Dendritic cell treated with granulocyte-macrophage colony-stimulating factor and Interleukin-4, amounts not matched to agents 40 ng/mL and 50 ng/mL, for 4 days (primary cell): ENCODE measurements at regions not wholly inside any gene's neighbourhood (a gene's known extent, or its start where the extent isn't known, plus 50 kb on each side); places are given as distances from the start of the nearest gene placed in this dataset.
"Not testable (repeated sequence)": the region's sequence is repeated elsewhere in the genome, so short reads cannot be mapped to it uniquely, and the experiment has no call there.

Experiments
- H3K27ac Mint-ChIP-seq: one replicate; pipeline ENCODE4 v1.8.0; 2022; ENCODE audit warnings: mild to moderate bottlenecking, mixed read lengths
- H3K27me3 Mint-ChIP-seq: one replicate; pipeline ENCODE4 v1.8.0; 2022; ENCODE audit warnings: mild to moderate bottlenecking, mixed read lengths
- H3K36me3 Mint-ChIP-seq: one replicate; pipeline ENCODE4 v1.8.0; 2022; ENCODE audit warnings: low read depth, mixed read lengths
- H3K4me1 Mint-ChIP-seq: one replicate; pipeline ENCODE4 v1.8.0; 2022; ENCODE audit warnings: low read depth, mixed read lengths
- H3K4me3 Mint-ChIP-seq: one replicate; pipeline ENCODE4 v1.8.0; 2022; ENCODE audit warnings: mild to moderate bottlenecking, moderate library complexity, mixed read lengths
- H3K9me3 Mint-ChIP-seq: one replicate; pipeline ENCODE4 v1.8.0; 2022; ENCODE audit warnings: mixed read lengths
- intact Hi-C: fragments of 100-400 bp; cut with micrococcal nuclease; formaldehyde crosslinking; loops from one replicate; pipeline ENCODE4 v1.15.0; 2022

- no peaks in the 10 kb centered on the region for H3K36me3 Mint-ChIP-seq
- no peaks in the 10 kb centered on the region for H3K9me3 Mint-ChIP-seq
- intact Hi-C loops = no loop called here
- no peak overlapping the region for H3K4me3 Mint-ChIP-seq
- no peak overlapping the region for H3K27ac Mint-ChIP-seq
- H3K4me1 Mint-ChIP-seq = peaks cover 25% of the 10 kb centered on the region
- H3K27me3 Mint-ChIP-seq = no peaks in the 10 kb centered on the region
These were observed 999.1 kb downstream of the TSN start for GRCh38 chr2:122754561-122754960.

DNA sequence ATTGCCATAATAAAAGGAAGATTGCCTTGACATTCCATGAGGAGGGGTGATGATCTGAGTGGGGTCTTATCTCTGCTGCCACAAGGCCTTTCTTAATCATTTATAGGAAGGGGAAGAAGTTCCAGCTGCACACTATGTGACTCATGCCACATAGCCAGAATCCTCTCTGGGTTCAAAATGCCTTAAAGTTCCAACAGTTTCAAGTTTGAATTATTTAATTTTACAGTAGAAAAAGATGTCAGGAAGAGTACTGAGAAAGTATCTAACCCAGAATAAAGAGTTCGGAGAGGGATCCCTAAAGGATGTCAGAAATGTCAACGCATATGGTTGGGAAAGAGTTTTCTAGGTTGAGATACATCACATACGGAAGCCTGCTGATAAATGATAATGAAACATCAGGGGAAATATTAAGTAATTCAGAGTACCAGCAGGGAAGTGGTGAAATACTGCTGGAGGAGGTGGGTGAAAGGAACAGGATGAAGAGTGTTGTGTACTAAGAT lies 999.9 kb downstream of the TSN start:
- H3K4me3 Mint-ChIP-seq = no peak overlapping the region
- no peaks in the 10 kb centered on the region for H3K27me3 Mint-ChIP-seq
- intact Hi-C loops = no loop called here
- no peaks in the 10 kb centered on the region for H3K36me3 Mint-ChIP-seq
- peaks cover 25% of the 10 kb centered on the region for H3K4me1 Mint-ChIP-seq
- no peak overlapping the region for H3K27ac Mint-ChIP-seq
- peaks cover 3% of the 10 kb centered on the region for H3K9me3 Mint-ChIP-seq

DNA sequence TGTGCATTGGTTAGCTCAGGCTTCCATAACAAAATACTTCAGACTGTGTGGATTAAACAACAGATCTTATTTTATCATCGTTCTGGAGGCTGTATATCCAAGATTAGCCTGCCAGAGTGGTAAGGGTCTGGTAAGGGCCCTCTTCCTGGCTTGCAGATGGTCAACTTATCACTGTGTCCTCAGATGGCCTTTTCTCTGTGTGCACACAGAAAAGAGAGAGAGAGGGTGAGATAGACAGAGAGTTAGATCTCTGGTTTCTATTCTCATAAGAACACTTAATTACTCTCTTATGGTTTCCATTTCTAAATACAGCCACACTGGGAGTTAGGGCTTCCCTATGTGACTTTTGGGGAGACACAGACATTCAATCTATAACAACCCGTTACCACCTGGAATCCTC lies 1003.5 kb downstream of the TSN start:
- Mint-ChIP-seq H3K27ac (no peak overlapping the region), H3K36me3 (no peaks in the 10 kb centered on the region), H3K9me3 (peaks cover 19% of the 10 kb centered on the region), H3K27me3 (no peaks in the 10 kb centered on the region), H3K4me3 (no peak overlapping the region), H3K4me1 (peaks cover 19% of the 10 kb centered on the region)
- intact Hi-C loops = no loop called here

DNA sequence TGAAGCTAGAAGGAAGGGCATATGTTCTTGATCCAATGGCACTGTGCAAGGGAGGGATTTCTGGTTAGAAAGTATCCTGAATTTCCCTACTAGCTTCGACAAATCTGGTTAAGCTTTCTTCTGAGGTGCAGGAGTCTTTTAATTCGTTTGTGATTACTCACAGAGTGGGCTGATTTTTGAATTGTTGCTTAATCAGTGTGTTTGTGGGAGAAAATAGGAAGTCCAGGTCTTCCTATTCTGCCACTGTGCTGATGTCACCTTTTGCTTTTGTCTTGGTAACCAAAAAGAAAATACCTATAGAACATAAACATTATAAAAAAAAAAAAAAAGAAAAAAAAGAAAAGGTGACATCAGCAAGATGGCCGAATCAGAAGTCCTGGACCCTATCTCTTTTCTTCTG lies 1008.6 kb downstream of the TSN start:
- Mint-ChIP-seq H3K36me3 (no peaks in the 10 kb centered on the region), H3K27me3 (no peaks in the 10 kb centered on the region), H3K27ac (no peak overlapping the region), H3K4me1 (no peaks in the 10 kb centered on the region), H3K4me3 (no peak overlapping the region), H3K9me3 (peaks cover 41% of the 10 kb centered on the region)
- intact Hi-C loops = no loop called here

DNA sequence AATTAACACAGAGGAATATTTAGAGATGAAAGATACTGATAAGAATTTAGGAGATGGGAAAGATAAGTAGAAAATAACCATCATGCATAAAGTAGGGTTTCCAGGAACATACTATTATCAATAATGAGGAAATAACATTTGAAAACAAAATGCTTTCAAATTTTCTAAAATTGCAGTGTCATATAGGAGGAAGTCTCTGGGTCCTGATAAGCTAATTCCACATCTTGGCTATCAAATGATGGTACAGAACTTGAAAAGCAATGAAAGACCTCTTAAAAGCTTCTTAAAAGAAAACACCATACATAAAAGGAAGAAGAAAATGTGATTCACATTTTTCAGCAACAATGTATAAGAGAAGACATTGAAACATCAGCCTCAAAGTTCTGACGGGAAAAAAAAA lies 1024.8 kb downstream of the TSN start:
- intact Hi-C loops = no loop called here
- Mint-ChIP-seq H3K36me3 (no peaks in the 10 kb centered on the region), H3K9me3 (peaks cover 7% of the 10 kb centered on the region), H3K27ac (no peak overlapping the region), H3K4me3 (no peak overlapping the region), H3K4me1 (no peaks in the 10 kb centered on the region), H3K27me3 (no peaks in the 10 kb centered on the region)

DNA sequence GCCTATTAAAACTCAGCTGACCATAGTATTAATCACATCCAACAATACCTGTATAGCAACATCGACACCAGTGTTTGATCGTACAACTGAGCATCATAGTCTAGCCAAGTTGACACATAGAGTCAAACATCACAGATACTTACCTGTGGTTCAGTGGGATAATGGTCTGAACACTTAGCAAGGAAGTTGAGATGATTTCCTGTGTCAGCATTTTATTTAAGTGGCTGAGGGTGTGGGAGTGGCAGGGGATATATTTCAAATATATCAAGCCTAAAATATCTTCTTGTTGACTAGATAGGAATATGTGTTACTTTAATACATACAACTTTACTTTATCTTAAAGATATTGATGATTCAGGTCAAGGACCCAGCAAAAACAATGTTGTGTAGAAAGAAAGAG lies 1038.6 kb downstream of the TSN start:
- Mint-ChIP-seq H3K27me3 (no peaks in the 10 kb centered on the region), H3K27ac (no peak overlapping the region), H3K4me3 (no peak overlapping the region), H3K4me1 (no peaks in the 10 kb centered on the region), H3K9me3 (peaks cover 9% of the 10 kb centered on the region), H3K36me3 (no peaks in the 10 kb centered on the region)
- intact Hi-C loops = no loop called here

DNA sequence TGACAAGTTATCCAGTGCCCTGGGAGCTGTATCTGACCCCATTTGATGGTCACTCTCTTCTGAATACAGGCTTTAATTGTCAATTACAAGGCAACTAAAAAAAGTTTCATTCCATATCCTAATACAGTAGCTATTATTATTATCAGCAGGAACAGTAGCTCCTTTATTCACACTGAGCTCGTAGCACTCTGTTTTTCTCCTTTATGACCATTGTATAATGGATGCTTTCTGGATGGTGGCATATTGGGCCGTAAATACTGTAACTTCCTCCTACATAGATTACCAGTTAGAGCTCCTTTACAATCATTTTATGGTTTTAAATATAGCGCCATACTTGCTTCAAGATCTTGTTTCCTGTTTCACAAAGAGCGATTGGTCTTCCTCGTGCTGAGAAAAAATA lies 1040.3 kb downstream of the TSN start:
- H3K4me1 Mint-ChIP-seq = no peaks in the 10 kb centered on the region
- H3K36me3 Mint-ChIP-seq = no peaks in the 10 kb centered on the region
- peaks cover 9% of the 10 kb centered on the region for H3K9me3 Mint-ChIP-seq
- H3K27ac Mint-ChIP-seq = no peak overlapping the region
- H3K27me3 Mint-ChIP-seq = no peaks in the 10 kb centered on the region
- no peak overlapping the region for H3K4me3 Mint-ChIP-seq
- intact Hi-C loops = no loop called here

- Mint-ChIP-seq H3K4me3 (no peak overlapping the region), H3K9me3 (peaks cover 18% of the 10 kb centered on the region), H3K4me1 (no peaks in the 10 kb centered on the region), H3K36me3 (no peaks in the 10 kb centered on the region), H3K27ac (no peak overlapping the region), H3K27me3 (no peaks in the 10 kb centered on the region)
- intact Hi-C loops = no loop called here
These were observed 1043.9 kb downstream of the TSN start for GRCh38 chr2:122799391-122799790.

- no peak overlapping the region for H3K27ac Mint-ChIP-seq
- H3K4me1 Mint-ChIP-seq = no peaks in the 10 kb centered on the region
- intact Hi-C loops = no loop called here
- H3K9me3 Mint-ChIP-seq = peaks cover 15% of the 10 kb centered on the region
- H3K27me3 Mint-ChIP-seq = no peaks in the 10 kb centered on the region
- H3K4me3 Mint-ChIP-seq = no peak overlapping the region
- H3K36me3 Mint-ChIP-seq = no peaks in the 10 kb centered on the region
These were observed 1045.3 kb downstream of the TSN start for GRCh38 chr2:122800781-122801180.

- Mint-ChIP-seq H3K27ac (no peak overlapping the region), H3K4me1 (no peaks in the 10 kb centered on the region), H3K36me3 (no peaks in the 10 kb centered on the region), H3K9me3 (peaks cover 32% of the 10 kb centered on the region), H3K27me3 (no peaks in the 10 kb centered on the region), H3K4me3 (no peak overlapping the region)
- intact Hi-C loops = no loop called here
These were observed 1049.0 kb downstream of the TSN start for GRCh38 chr2:122804494-122804893.

GRCh38 chr2:122805346-122805745 lies 1049.9 kb downstream of the TSN start:
- no peaks in the 10 kb centered on the region for H3K4me1 Mint-ChIP-seq
- H3K4me3 Mint-ChIP-seq = no peak overlapping the region
- H3K27me3 Mint-ChIP-seq = no peaks in the 10 kb centered on the region
- H3K9me3 Mint-ChIP-seq = peaks cover 35% of the 10 kb centered on the region
- no peak overlapping the region for H3K27ac Mint-ChIP-seq
- intact Hi-C loops = no loop called here
- no peaks in the 10 kb centered on the region for H3K36me3 Mint-ChIP-seq

- no peaks in the 10 kb centered on the region for H3K27me3 Mint-ChIP-seq
- no peaks in the 10 kb centered on the region for H3K4me1 Mint-ChIP-seq
- no peak overlapping the region for H3K4me3 Mint-ChIP-seq
- peaks cover 47% of the 10 kb centered on the region for H3K9me3 Mint-ChIP-seq
- intact Hi-C loops = no loop called here
- H3K27ac Mint-ChIP-seq = no peak overlapping the region
- no peaks in the 10 kb centered on the region for H3K36me3 Mint-ChIP-seq
These were observed 1053.0 kb downstream of the TSN start for GRCh38 chr2:122808286-122808969.

- peaks cover 48% of the 10 kb centered on the region for H3K9me3 Mint-ChIP-seq
- H3K4me1 Mint-ChIP-seq, H3K27me3 Mint-ChIP-seq, intact Hi-C loops, H3K27ac Mint-ChIP-seq, H3K4me3 Mint-ChIP-seq, H3K36me3 Mint-ChIP-seq: not testable (repeated sequence)
These were observed 1056.8 kb downstream of the TSN start for GRCh38 chr2:122812214-122812613.

DNA sequence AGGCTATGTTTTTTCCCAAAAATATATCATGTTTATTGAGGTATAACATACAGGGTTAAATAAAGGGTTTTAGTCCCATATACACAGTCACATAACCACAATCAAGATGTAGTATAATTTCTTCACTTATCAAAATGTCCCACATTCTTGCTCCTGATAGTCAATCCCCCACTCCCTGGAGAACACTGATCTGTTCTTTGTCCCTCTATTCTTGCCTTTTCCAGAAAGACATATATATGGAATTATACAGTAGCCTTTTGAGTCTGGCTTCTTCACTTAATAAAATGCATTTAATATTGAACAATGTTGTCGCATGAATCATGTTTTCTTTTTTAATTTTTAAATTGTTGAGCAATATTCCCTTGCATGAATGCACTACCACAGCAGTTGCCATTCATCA lies 1059.7 kb downstream of the TSN start:
- Mint-ChIP-seq H3K36me3 (no peaks in the 10 kb centered on the region), H3K9me3 (peaks cover 32% of the 10 kb centered on the region), H3K27ac (no peak overlapping the region), H3K27me3 (no peaks in the 10 kb centered on the region), H3K4me3 (no peak overlapping the region), H3K4me1 (no peaks in the 10 kb centered on the region)
- intact Hi-C loops = no loop called here

DNA sequence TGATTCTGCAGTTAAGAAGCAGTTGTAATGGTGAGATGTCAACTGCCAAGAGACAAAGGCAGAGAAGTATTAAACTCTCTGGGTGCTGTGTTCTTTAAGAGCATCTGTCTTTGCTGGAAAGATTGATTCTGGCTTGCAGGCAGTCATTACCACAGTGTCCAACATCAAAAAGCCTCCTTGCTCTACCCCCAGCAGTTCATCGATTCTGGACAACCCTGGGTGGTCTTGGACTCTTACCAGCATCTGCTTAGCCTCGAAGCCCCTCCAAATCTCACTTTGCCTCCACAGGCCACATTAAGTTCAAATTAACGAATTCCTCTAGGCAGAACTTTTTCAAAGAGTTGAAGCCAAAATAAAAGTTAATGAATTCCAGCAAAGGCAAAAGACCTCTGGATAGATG lies 1061.4 kb downstream of the TSN start:
- H3K4me3 Mint-ChIP-seq = no peak overlapping the region
- H3K9me3 Mint-ChIP-seq = peaks cover 25% of the 10 kb centered on the region
- H3K36me3 Mint-ChIP-seq = no peaks in the 10 kb centered on the region
- H3K27me3 Mint-ChIP-seq = no peaks in the 10 kb centered on the region
- intact Hi-C loops = no loop called here
- no peak overlapping the region for H3K27ac Mint-ChIP-seq
- no peaks in the 10 kb centered on the region for H3K4me1 Mint-ChIP-seq
